ENCODE measurements at regions not wholly inside any gene's neighbourhood (a gene's known extent, or its start where the extent isn't known, plus 50 kb on each side); places are given as distances from the start of the nearest gene placed in this dataset.

DNA sequence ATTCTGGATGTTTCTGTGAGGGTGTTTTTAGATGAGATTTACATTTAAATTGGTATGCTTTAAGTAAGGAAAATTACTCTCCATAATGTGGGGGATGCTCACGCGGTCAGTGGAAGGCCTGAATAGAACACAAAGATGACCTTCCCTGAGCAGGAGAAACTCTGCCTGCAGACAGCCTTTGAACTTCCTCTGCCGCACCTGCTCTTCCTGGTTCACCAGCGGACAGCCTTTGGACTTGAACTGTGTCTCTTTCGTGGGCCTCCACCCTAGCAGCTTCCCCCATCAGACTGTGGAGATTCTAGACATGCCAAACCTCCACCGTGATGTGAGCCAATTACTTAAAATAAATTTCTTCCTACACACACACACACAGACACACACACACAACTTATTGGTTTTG lies 210.7 kb downstream of the EFCAB11 start:
- no peak overlapping the region for H3K4me3 ChIP-seq (ENCODE audit: low read depth, low read length)
- TF ChIP-seq POLR2A (IDR thresholded peaks at IDR 0.05; ENCODE audit: extremely low read depth, insufficient read length) (no peak), MYC (IDR thresholded peaks at IDR 0.05; ENCODE audit: low read depth, low read length) (no peak), CTCF (IDR thresholded peaks at IDR 0.05; ENCODE audit: low read depth, low read length) (no peak)
- TF ChIP-seq, protein P1, sequence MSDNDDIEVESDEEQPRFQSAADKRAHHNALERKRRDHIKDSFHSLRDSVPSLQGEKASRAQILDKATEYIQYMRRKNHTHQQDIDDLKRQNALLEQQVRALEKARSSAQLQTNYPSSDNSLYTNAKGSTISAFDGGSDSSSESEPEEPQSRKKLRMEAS (IDR thresholded peaks at IDR 0.05; ENCODE audit: low read depth, low read length) = no peak
- DNase-seq (ENCODE audit: low read depth) = no peak

- TF ChIP-seq MYC (IDR thresholded peaks at IDR 0.05; ENCODE audit: low read depth, low read length) (no peak), POLR2A (IDR thresholded peaks at IDR 0.05; ENCODE audit: extremely low read depth, insufficient read length) (no peak), CTCF (IDR thresholded peaks at IDR 0.05; ENCODE audit: low read depth, low read length) (no peak)
- TF ChIP-seq, protein P1 (IDR thresholded peaks at IDR 0.05; ENCODE audit: low read depth, low read length) = no peak
- DNase-seq (ENCODE audit: low read depth) = no peak
- no peak overlapping the region for H3K4me3 ChIP-seq (ENCODE audit: low read depth, low read length)
Observed at GRCh38 chr14:89740241-89740640, 214.3 kb downstream of the EFCAB11 start.

DNA sequence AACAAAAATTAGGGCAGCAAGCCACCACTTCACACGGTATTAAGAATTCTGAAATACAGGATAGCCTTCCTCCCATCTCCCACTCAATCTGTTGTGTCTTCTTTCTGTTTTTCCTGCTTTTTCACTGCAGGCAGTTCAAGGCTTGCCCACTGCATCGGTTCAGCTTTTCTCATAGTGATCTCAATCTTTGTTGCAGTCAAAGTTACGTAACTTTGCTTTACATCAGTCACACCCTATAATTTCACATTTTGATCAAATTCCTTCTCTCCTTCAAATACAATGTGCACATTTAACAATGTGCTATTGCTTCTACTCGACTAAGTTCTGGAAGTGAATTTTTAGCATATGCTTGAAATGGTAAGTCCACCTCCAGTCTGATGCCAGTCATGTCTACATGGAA lies 217.6 kb downstream of the EFCAB11 start:
- no peak for DNase-seq (ENCODE audit: low read depth)
- H3K4me3 ChIP-seq (ENCODE audit: low read depth, low read length) = no peak overlapping the region
- TF ChIP-seq MYC (IDR thresholded peaks at IDR 0.05; ENCODE audit: low read depth, low read length) (no peak), POLR2A (IDR thresholded peaks at IDR 0.05; ENCODE audit: extremely low read depth, insufficient read length) (no peak), CTCF (IDR thresholded peaks at IDR 0.05; ENCODE audit: low read depth, low read length) (no peak)
- TF ChIP-seq, protein P1 (IDR thresholded peaks at IDR 0.05; ENCODE audit: low read depth, low read length) = no peak

- no peak for DNase-seq (ENCODE audit: low read depth)
- H3K4me3 ChIP-seq (ENCODE audit: low read depth, low read length) = no peak overlapping the region
- TF ChIP-seq, protein P1 (IDR thresholded peaks at IDR 0.05; ENCODE audit: low read depth, low read length) = no peak
- no peak for TF ChIP-seq MYC (IDR thresholded peaks at IDR 0.05; ENCODE audit: low read depth, low read length)
- TF ChIP-seq POLR2A (IDR thresholded peaks at IDR 0.05; ENCODE audit: extremely low read depth, insufficient read length) = no peak
- no peak for TF ChIP-seq CTCF (IDR thresholded peaks at IDR 0.05; ENCODE audit: low read depth, low read length)
Observed at GRCh38 chr14:89731396-89731933, 223.1 kb downstream of the EFCAB11 start.

DNA sequence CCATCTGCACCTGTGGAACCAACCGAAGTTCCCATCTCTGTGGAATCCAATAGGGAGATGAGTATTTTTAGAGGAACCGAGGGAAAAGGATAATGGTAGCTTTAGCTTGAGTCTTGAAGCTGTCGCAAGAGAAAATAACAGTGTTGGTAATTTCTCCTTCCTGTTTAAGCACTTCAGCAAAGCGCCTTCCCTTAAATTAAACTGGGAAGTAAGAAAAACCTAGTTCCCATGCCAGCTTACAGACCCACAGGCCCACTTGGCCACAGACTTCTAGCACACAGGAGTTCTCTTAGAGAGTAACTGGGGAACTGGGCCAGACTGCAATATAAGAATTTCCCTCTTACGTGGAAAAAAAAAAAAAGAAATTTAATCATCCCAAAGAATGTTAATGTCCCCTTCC lies 223.8 kb downstream of the EFCAB11 start:
- TF ChIP-seq, protein P1 (IDR thresholded peaks at IDR 0.05; ENCODE audit: low read depth, low read length) = no peak
- TF ChIP-seq MYC (IDR thresholded peaks at IDR 0.05; ENCODE audit: low read depth, low read length) (no peak), CTCF (IDR thresholded peaks at IDR 0.05; ENCODE audit: low read depth, low read length) (no peak), POLR2A (IDR thresholded peaks at IDR 0.05; ENCODE audit: extremely low read depth, insufficient read length) (no peak)
- DNase-seq (ENCODE audit: low read depth) = peak; percentile 9
- H3K4me3 ChIP-seq (ENCODE audit: low read depth, low read length) = no peak overlapping the region

Data from NB4 (cell line).